HG02840 (cell line): ENCODE measurements at regions not wholly inside any gene's neighbourhood (a gene's known extent, or its start where the extent isn't known, plus 50 kb on each side); places are given as distances from the start of the nearest gene placed in this dataset.

ENCODE experiments used
- ATAC-seq: cut with Tn5 transposase; IDR thresholded peaks from one replicate; pipeline ENCODE4 v1.9.1; 2021; ENCODE audit warnings: mild to moderate bottlenecking, moderate library complexity, moderate number of reproducible peaks; ENCODE audit not compliant: unreplicated experiment, low FRiP score

- ATAC-seq, result no peak
These were observed 249.8 kb upstream of the PRDM9 start for GRCh38 chr5:23257656-23258055.

GRCh38 chr5:23253621-23254198 is 253.7 kb upstream of the PRDM9 start:
- ATAC-seq, result no peak

GRCh38 chr5:23242891-23243290 is 264.5 kb upstream of the PRDM9 start:
- ATAC-seq, result no peak

- ATAC-seq, result no peak
These were observed 272.2 kb upstream of the PRDM9 start for GRCh38 chr5:23235246-23235645.

- no peak for ATAC-seq
These were observed 273.2 kb upstream of the PRDM9 start for GRCh38 chr5:23234197-23234596.

GRCh38 chr5:23223846-23224245 is 283.6 kb upstream of the PRDM9 start:
- no peak for ATAC-seq

- ATAC-seq, result no peak
These were observed 285.6 kb upstream of the PRDM9 start for GRCh38 chr5:23221831-23222230.

GRCh38 chr5:23217159-23217558 is 290.2 kb upstream of the PRDM9 start:
- ATAC-seq, result no peak

GRCh38 chr5:23216345-23216744 is 291.1 kb upstream of the PRDM9 start:
- ATAC-seq, result no peak

GRCh38 chr5:23208959-23209431 is 298.4 kb upstream of the PRDM9 start:
- peak; percentile 70 for ATAC-seq

- ATAC-seq, result no peak
These were observed 303.3 kb upstream of the PRDM9 start for GRCh38 chr5:23204111-23204510.

- no peak for ATAC-seq
These were observed 316.7 kb upstream of the CDH12 start for GRCh38 chr5:23169660-23170416.

GRCh38 chr5:23164971-23165370 is 311.8 kb upstream of the CDH12 start:
- ATAC-seq, result no peak

- no peak for ATAC-seq
These were observed 305.0 kb upstream of the CDH12 start for GRCh38 chr5:23158179-23158578.

GRCh38 chr5:23157716-23158115 is 304.6 kb upstream of the CDH12 start:
- no peak for ATAC-seq

GRCh38 chr5:23157169-23157568 is 304.0 kb upstream of the CDH12 start:
- no peak for ATAC-seq

- no peak for ATAC-seq
These were observed 294.5 kb upstream of the CDH12 start for GRCh38 chr5:23147625-23148024.

- ATAC-seq, result no peak
These were observed 293.0 kb upstream of the CDH12 start for GRCh38 chr5:23146183-23146582.

- no peak for ATAC-seq
These were observed 286.4 kb upstream of the CDH12 start for GRCh38 chr5:23139338-23140171.

GRCh38 chr5:23136958-23137357 is 283.8 kb upstream of the CDH12 start:
- no peak for ATAC-seq

- ATAC-seq, result no peak
These were observed 279.1 kb upstream of the CDH12 start for GRCh38 chr5:23132231-23132630.
